ENCODE measurements at regions not wholly inside any gene's neighbourhood (a gene's known extent, or its start where the extent isn't known, plus 50 kb on each side); places are given as distances from the start of the nearest gene placed in this dataset.

DNA sequence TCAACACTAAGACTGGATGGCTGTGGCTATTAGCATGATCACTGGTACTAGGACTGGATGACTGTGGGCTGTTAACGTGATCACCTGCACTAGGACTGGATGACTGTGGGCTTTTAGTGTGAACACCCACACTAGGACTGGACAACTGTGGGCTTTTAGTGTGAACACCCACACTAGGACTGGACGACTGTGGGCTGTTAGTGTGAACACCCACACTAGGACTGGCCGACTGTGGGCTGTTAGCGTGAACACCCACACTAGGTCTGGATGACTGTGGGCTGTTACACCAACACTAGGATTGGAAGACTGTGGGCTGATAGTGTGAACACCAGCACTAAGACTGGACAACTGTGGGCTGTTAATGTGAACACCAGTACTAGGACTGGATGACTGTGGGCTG lies 329.2 kb downstream of the OSTF1 start:
- no peak for ATAC-seq
- TF ChIP-seq BACH2 (CRISPR knock-in tag; IDR thresholded peaks at IDR 0.05; ENCODE audit: borderline replicate concordance), result no peak
- no peak for TF ChIP-seq ESRRG (CRISPR knock-in tag; IDR thresholded peaks at IDR 0.05)
- no peak for TF ChIP-seq ZNF565 (CRISPR knock-in tag; conservative IDR thresholded peaks at IDR 0.05; ENCODE audit: low read depth)
- no peak for TF ChIP-seq ZNF8 (CRISPR knock-in tag; IDR thresholded peaks at IDR 0.05)
- TF ChIP-seq, protein P1, sequence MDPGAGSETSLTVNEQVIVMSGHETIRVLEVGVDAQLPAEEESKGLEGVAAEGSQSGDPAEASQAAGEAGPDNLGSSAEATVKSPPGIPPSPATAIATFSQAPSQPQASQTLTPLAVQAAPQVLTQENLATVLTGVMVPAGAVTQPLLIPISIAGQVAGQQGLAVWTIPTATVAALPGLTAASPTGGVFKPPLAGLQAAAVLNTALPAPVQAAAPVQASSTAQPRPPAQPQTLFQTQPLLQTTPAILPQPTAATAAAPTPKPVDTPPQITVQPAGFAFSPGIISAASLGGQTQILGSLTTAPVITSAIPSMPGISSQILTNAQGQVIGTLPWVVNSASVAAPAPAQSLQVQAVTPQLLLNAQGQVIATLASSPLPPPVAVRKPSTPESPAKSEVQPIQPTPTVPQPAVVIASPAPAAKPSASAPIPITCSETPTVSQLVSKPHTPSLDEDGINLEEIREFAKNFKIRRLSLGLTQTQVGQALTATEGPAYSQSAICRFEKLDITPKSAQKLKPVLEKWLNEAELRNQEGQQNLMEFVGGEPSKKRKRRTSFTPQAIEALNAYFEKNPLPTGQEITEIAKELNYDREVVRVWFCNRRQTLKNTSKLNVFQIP (CRISPR knock-in tag; IDR thresholded peaks at IDR 0.05; ENCODE audit: borderline replicate concordance, low read depth), result no peak
- TF ChIP-seq, protein P2, sequence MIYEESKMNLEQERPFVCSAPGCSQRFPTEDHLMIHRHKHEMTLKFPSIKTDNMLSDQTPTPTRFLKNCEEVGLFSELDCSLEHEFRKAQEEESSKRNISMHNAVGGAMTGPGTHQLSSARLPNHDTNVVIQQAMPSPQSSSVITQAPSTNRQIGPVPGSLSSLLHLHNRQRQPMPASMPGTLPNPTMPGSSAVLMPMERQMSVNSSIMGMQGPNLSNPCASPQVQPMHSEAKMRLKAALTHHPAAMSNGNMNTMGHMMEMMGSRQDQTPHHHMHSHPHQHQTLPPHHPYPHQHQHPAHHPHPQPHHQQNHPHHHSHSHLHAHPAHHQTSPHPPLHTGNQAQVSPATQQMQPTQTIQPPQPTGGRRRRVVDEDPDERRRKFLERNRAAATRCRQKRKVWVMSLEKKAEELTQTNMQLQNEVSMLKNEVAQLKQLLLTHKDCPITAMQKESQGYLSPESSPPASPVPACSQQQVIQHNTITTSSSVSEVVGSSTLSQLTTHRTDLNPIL (CRISPR knock-in tag; IDR thresholded peaks at IDR 0.05; ENCODE audit: low read depth), result no peak
- TF ChIP-seq, protein P3, sequence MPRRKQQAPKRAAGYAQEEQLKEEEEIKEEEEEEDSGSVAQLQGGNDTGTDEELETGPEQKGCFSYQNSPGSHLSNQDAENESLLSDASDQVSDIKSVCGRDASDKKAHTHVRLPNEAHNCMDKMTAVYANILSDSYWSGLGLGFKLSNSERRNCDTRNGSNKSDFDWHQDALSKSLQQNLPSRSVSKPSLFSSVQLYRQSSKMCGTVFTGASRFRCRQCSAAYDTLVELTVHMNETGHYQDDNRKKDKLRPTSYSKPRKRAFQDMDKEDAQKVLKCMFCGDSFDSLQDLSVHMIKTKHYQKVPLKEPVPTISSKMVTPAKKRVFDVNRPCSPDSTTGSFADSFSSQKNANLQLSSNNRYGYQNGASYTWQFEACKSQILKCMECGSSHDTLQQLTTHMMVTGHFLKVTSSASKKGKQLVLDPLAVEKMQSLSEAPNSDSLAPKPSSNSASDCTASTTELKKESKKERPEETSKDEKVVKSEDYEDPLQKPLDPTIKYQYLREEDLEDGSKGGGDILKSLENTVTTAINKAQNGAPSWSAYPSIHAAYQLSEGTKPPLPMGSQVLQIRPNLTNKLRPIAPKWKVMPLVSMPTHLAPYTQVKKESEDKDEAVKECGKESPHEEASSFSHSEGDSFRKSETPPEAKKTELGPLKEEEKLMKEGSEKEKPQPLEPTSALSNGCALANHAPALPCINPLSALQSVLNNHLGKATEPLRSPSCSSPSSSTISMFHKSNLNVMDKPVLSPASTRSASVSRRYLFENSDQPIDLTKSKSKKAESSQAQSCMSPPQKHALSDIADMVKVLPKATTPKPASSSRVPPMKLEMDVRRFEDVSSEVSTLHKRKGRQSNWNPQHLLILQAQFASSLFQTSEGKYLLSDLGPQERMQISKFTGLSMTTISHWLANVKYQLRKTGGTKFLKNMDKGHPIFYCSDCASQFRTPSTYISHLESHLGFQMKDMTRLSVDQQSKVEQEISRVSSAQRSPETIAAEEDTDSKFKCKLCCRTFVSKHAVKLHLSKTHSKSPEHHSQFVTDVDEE (CRISPR knock-in tag; IDR thresholded peaks at IDR 0.05), result no peak
- TF ChIP-seq ISL1 (CRISPR knock-in tag; IDR thresholded peaks at IDR 0.05), result no peak
- TF ChIP-seq TOX (CRISPR knock-in tag; IDR thresholded peaks at IDR 0.05; ENCODE audit: borderline replicate concordance), result no peak
- TF ChIP-seq ZFP30 (CRISPR knock-in tag; IDR thresholded peaks at IDR 0.05), result no peak

DNA sequence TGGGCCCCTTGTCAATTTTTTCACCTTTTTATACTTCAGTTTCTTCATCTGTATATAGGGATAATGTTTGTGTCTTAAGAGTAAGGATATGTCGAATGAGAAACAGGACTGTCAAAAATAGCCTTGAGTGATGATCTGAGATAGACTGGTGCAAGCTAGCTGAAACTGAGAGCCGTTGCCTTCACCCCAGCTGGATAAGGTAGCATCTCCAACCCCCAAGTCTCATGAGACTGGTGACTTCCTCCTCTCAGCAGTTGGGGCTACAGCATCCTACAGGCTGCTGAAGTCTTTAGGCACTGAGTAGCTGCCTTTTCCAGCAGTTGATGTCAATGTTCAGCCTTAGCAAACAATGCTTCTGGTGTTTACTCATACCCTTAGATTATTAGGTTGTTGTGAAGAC lies 330.2 kb downstream of the OSTF1 start:
- no peak for TF ChIP-seq SNAI2 (CRISPR knock-in tag; IDR thresholded peaks at IDR 0.05)
- TF ChIP-seq CSDC2 (CRISPR knock-in tag; IDR thresholded peaks at IDR 0.05), result no peak
- no peak for TF ChIP-seq ZNF70 (CRISPR knock-in tag; IDR thresholded peaks at IDR 0.05)
- no peak for TF ChIP-seq ESRRG (CRISPR knock-in tag; IDR thresholded peaks at IDR 0.05)
- TF ChIP-seq, protein P4, sequence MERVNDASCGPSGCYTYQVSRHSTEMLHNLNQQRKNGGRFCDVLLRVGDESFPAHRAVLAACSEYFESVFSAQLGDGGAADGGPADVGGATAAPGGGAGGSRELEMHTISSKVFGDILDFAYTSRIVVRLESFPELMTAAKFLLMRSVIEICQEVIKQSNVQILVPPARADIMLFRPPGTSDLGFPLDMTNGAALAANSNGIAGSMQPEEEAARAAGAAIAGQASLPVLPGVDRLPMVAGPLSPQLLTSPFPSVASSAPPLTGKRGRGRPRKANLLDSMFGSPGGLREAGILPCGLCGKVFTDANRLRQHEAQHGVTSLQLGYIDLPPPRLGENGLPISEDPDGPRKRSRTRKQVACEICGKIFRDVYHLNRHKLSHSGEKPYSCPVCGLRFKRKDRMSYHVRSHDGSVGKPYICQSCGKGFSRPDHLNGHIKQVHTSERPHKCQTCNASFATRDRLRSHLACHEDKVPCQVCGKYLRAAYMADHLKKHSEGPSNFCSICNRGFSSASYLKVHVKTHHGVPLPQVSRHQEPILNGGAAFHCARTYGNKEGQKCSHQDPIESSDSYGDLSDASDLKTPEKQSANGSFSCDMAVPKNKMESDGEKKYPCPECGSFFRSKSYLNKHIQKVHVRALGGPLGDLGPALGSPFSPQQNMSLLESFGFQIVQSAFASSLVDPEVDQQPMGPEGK (CRISPR knock-in tag; IDR thresholded peaks at IDR 0.05; ENCODE audit: borderline replicate concordance), result no peak
- no peak for TF ChIP-seq GLIS3 (CRISPR knock-in tag; IDR thresholded peaks at IDR 0.05)
- TF ChIP-seq TOX (CRISPR knock-in tag; IDR thresholded peaks at IDR 0.05; ENCODE audit: borderline replicate concordance), result no peak
- TF ChIP-seq ZC3H10 (CRISPR knock-in tag; IDR thresholded peaks at IDR 0.05), result no peak
- TF ChIP-seq TCF4 (CRISPR knock-in tag; IDR thresholded peaks at IDR 0.05; ENCODE audit: borderline replicate concordance), result no peak
- no peak for TF ChIP-seq ZNF8 (CRISPR knock-in tag; IDR thresholded peaks at IDR 0.05)
- TF ChIP-seq, protein P1 (CRISPR knock-in tag; IDR thresholded peaks at IDR 0.05; ENCODE audit: borderline replicate concordance, low read depth), result no peak
- TF ChIP-seq PPARA (CRISPR knock-in tag; IDR thresholded peaks at IDR 0.05; ENCODE audit: borderline replicate concordance), result no peak
- no peak for ATAC-seq

DNA sequence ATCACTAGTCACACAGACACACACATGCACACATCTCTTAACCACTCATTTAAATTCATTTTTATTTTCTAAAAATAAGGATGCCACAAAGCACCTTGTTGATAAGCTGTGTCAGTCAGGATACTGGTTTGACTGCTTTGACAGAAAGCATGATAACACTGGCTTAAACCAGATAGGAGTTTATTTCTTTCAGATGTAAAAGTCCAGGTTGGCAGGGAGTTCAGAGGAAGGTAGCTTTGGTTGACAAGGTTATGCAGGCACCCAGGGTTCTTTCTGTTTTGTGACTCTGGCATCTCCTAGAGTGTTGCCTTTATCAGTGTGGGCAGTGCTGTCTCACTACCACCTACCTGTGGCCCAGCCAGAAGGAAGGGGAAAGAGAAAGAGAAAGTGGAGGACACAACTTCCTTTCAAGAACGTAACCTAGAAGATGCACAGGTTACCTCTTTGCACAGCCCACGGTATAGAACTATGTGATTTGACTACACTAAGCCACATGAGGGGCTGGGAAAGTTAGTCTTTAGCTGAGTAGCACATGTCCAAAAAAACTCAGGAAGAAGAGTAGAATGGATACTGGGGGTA lies 334.7 kb downstream of the OSTF1 start:
- TF ChIP-seq ZFP3 (CRISPR knock-in tag; IDR thresholded peaks at IDR 0.05), result no peak
- TF ChIP-seq, protein P2 (CRISPR knock-in tag; IDR thresholded peaks at IDR 0.05; ENCODE audit: low read depth), result no peak
- no peak for TF ChIP-seq PPARA (CRISPR knock-in tag; IDR thresholded peaks at IDR 0.05; ENCODE audit: borderline replicate concordance)
- TF ChIP-seq TOX (CRISPR knock-in tag; IDR thresholded peaks at IDR 0.05; ENCODE audit: borderline replicate concordance), result no peak
- no peak for TF ChIP-seq CSDC2 (CRISPR knock-in tag; IDR thresholded peaks at IDR 0.05)
- no peak for TF ChIP-seq ZNF8 (CRISPR knock-in tag; IDR thresholded peaks at IDR 0.05)
- TF ChIP-seq RARB (CRISPR knock-in tag; IDR thresholded peaks at IDR 0.05), result no peak
- TF ChIP-seq, protein P4 (CRISPR knock-in tag; IDR thresholded peaks at IDR 0.05; ENCODE audit: borderline replicate concordance), result no peak
- TF ChIP-seq, protein P5, sequence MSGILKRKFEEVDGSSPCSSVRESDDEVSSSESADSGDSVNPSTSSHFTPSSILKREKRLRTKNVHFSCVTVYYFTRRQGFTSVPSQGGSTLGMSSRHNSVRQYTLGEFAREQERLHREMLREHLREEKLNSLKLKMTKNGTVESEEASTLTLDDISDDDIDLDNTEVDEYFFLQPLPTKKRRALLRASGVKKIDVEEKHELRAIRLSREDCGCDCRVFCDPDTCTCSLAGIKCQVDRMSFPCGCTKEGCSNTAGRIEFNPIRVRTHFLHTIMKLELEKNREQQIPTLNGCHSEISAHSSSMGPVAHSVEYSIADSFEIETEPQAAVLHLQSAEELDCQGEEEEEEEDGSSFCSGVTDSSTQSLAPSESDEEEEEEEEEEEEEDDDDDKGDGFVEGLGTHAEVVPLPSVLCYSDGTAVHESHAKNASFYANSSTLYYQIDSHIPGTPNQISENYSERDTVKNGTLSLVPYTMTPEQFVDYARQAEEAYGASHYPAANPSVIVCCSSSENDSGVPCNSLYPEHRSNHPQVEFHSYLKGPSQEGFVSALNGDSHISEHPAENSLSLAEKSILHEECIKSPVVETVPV (CRISPR knock-in tag; IDR thresholded peaks at IDR 0.05), result no peak
- TF ChIP-seq SNAI2 (CRISPR knock-in tag; IDR thresholded peaks at IDR 0.05), result no peak
- no peak for TF ChIP-seq ZNF565 (CRISPR knock-in tag; conservative IDR thresholded peaks at IDR 0.05; ENCODE audit: low read depth)
- TF ChIP-seq OSR1 (CRISPR knock-in tag; IDR thresholded peaks at IDR 0.05), result no peak
- ATAC-seq, result no peak

Measured in SK-N-SH treated with all-trans-retinoic acid at 6 μM for 48 hours (cell line).